GM12873 (cell line): ENCODE measurements at regions not wholly inside any gene's neighbourhood (a gene's known extent, or its start where the extent isn't known, plus 50 kb on each side); places are given as distances from the start of the nearest gene placed in this dataset.

Experiments
- TF ChIP-seq, protein P1 (sequence below): IDR thresholded peaks from 2 replicates; pipeline ENCODE4 v1.5.1; 2012; ENCODE audit warnings: low read depth, mild to moderate bottlenecking, moderate library complexity, low read length, control low read depth; ENCODE audit not compliant: insufficient read depth; ENCODE audit errors: missing control alignments

DNA sequence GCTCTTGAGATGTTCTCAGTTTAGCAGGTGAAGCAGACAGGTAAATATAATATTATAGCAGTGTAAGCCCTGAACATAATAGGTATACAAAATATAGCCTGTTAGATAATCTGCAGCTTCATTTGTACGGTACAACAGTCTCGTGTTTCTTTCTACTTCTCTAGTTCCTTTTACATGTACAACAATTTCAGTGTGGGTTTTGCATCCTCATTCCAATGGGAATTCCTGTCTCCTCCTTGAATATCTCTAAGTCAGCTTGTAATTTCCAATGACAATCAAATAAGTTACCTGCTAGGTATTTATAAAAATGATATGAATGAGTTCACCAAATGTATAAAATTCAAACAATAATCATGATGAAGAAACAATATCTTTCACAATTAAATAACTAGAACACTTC lies 330.0 kb upstream of the RND3 start:
- TF ChIP-seq, protein P1, sequence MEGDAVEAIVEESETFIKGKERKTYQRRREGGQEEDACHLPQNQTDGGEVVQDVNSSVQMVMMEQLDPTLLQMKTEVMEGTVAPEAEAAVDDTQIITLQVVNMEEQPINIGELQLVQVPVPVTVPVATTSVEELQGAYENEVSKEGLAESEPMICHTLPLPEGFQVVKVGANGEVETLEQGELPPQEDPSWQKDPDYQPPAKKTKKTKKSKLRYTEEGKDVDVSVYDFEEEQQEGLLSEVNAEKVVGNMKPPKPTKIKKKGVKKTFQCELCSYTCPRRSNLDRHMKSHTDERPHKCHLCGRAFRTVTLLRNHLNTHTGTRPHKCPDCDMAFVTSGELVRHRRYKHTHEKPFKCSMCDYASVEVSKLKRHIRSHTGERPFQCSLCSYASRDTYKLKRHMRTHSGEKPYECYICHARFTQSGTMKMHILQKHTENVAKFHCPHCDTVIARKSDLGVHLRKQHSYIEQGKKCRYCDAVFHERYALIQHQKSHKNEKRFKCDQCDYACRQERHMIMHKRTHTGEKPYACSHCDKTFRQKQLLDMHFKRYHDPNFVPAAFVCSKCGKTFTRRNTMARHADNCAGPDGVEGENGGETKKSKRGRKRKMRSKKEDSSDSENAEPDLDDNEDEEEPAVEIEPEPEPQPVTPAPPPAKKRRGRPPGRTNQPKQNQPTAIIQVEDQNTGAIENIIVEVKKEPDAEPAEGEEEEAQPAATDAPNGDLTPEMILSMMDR, result no peak

DNA sequence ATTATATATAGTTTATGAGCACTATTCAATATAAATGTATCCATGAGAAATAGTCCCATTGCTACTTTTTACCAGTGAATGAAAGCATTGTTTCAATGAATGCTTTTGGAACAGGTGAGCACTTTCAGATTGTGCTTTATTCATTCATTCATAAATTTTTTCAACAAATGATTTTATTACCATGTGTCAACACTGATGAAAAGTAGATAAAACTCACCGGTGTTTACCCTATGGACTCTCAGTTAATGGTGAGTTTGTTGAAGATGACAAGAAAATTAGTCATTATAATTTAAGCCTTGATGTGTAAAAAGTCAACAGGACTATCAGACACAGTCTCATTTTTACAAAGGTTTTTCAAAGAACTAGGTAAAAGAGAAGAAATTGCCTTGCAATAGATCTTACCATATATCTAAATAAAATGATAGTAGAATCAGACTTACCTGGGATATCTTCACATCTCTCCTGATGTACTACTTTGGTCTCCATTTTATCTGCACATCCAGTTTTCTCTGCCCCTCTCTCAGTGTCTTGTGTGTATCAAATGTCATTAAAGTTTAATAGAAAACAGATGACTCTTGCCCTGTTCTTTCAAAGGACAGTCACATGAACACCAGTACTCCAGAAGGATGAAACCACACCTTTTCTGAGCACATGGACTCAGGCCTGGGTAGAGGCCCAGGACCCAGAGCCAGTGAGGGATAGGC lies 325.3 kb upstream of the RND3 start:
- TF ChIP-seq, protein P1, result no peak

DNA sequence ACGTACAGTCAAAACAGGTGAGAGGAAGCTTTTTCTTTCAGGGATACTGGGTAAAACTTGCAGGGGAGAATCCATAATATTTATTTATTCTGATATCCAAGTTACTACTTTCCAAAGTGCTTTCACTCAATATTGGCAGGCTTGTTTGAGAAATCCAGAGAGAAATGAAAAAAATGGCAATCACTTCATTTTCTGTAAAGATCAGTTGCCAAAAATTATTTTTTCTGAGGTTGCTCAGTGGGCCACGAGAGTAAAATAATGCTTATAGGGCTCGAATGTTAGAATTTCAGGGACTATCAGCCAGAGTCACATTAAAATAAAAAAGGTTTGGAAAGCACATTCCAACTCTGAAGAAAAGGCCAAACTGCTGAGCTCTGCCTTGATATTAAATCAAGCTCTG lies 324.6 kb upstream of the RND3 start:
- TF ChIP-seq, protein P1, result no peak

DNA sequence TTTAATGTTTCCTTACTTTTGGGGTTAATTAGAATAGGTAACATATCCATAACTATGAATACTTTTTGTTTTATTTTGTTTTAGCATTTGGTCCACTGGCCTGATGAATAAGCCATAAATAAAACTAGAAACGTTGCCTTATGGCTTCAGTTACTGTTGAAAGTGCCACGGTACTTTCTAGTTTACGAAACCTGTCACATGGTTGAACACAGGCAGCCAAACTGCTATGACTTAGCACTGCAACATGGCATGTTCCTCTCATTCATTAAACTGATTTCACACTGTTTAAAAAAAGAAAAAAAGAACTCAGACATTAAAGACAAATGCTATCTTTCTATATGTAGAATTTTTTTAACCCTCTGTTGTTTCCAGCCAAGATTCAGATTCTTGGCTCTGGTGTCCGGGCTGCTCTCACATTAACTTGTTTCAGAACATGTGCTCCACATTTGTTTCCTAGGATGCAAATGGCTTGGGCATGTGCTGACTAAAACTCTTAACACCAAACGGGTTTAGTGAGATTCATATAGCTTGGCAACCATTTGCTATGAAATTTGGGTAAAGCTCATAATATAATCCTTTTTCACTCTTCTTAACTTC lies 323.9 kb upstream of the RND3 start:
- TF ChIP-seq, protein P1, result no peak

DNA sequence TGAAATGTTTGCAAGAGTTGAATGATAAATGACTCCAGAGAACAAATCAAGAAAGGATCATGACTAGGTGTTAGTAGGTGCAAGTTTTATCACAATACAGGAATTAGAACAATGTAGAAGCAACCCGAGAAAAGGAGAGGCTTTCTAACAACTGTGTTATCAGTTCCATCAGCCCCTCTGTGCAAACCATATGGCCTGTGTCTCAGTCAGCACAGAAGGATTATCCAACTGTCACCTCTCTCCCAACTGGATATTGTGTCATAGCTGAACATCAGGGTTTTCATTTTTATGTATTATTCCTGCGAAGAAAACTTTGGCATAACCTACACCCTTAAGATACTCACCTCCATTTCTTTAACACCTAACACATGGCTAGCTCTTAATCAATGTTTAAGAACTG lies 321.6 kb upstream of the RND3 start:
- TF ChIP-seq, protein P1, result no peak

DNA sequence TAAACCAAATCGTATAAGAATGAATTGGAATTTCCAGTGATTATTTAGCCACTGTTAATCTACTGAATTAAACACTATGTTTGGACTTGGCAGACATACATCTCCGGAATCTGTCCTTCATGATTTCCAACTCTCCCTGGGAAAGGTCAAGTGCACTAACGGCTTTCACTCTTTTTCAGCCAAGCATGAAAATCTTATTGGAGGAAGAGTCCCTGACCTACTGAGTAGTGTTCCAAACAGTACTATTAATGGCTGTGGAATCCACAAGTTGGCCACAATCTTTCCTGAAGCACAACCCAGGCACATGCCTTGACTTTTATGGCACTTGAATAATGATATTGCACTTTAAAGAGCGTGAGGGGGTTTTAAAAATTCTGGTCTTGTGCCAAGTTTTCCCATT lies 318.9 kb upstream of the RND3 start:
- TF ChIP-seq, protein P1, result no peak

DNA sequence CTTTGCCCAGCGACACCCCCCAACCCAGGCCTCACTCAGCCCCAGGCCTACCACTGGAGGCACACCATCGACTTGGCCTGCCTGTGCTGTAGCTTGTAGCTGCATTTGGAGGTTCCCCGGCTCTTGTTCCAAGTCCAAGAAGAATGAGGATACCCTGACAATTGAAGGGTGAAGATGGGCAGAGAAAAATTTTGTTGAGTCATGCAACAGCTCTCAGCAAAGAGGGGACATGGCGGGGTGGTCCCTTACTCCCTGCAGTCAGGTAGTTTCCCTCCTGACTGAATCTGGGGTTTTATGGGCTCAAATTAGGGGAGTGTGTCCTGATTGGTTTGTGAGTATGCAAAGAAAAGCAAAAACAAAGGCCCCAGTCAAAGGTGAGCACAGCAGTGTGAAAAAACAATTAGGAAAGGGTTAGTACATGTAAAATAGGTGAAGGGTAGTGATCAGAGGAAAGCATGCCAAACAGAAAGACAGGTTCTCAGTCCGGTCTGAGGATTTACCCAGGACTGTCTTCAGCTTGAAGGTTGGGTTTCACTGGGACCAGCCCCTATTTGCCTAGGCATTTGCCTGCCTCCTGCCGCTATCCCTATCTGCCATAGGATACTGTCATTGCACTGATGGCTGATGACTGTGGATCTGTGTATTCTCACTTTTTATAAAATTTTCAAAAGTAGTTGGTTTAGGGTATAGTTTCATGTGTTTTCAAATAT lies 316.4 kb upstream of the RND3 start:
- TF ChIP-seq, protein P1, result no peak
